GM12878 (cell line): ENCODE measurements at regions not wholly inside any gene's neighbourhood (a gene's known extent, or its start where the extent isn't known, plus 50 kb on each side); places are given as distances from the start of the nearest gene placed in this dataset.

Experiments
- CEBPZ ChIP-seq: fragments of 150-350 bp; IDR thresholded peaks from 2 replicates; pipeline ENCODE4 v1.6.1; 2016; ENCODE audit warnings: low read depth, low read length
- CHD4 ChIP-seq: fragments of 200-600 bp; sonication (generic); IDR thresholded peaks from 2 replicates; pipeline ENCODE4 v1.6.1; 2016; ENCODE audit warnings: mild to moderate bottlenecking
- CREB1 ChIP-seq: IDR thresholded peaks from 2 replicates; pipeline ENCODE4 v1.6.1; 2012; ENCODE audit warnings: low read depth, mild to moderate bottlenecking, inconsistent platforms
- E4F1 ChIP-seq: fragments of 450-650 bp; IDR thresholded peaks from 2 replicates; pipeline ENCODE4 v1.6.1; 2018; ENCODE audit warnings: borderline replicate concordance, mild to moderate bottlenecking; ENCODE audit not compliant: partially characterized antibody
- FOXK2 ChIP-seq: fragments of 450-650 bp; IDR thresholded peaks from 2 replicates; pipeline ENCODE4 v1.6.1; 2017; ENCODE audit warnings: mild to moderate bottlenecking, moderate library complexity
- IRF4 ChIP-seq: IDR thresholded peaks from 2 replicates; pipeline ENCODE4 v1.6.1; 2011; ENCODE audit warnings: low read depth, low read length
- MEF2A ChIP-seq: IDR thresholded peaks from 2 replicates; pipeline ENCODE4 v1.6.1; 2011; ENCODE audit warnings: low read depth, mild to moderate bottlenecking, low read length, moderate library complexity; ENCODE audit not compliant: insufficient read depth
- MYC ChIP-seq: IDR thresholded peaks from 2 replicates; pipeline ENCODE4 v1.6.1; 2011; ENCODE audit warnings: mild to moderate bottlenecking, low read length, moderate library complexity, inconsistent platforms; ENCODE audit not compliant: insufficient read depth, insufficient replicate concordance, insufficient read length, severe bottlenecking
- PAX5 ChIP-seq: IDR thresholded peaks from 2 replicates; pipeline ENCODE4 v1.6.1; 2011; ENCODE audit warnings: low read depth, low read length, borderline replicate concordance
- PAX8 ChIP-seq: fragments of 450-650 bp; IDR thresholded peaks from 2 replicates; pipeline ENCODE4 v1.6.1; 2017; ENCODE audit warnings: mild to moderate bottlenecking, moderate library complexity
- PML ChIP-seq: IDR thresholded peaks from 2 replicates; pipeline ENCODE4 v1.6.1; 2012; ENCODE audit warnings: low read length, inconsistent platforms
- RCOR1 ChIP-seq: conservative IDR thresholded peaks from 2 replicates; pipeline ENCODE4 v1.6.1; 2012; ENCODE audit warnings: low read depth, low read length, improper control_type of control experiment
- REST ChIP-seq: IDR thresholded peaks from 2 replicates; pipeline ENCODE4 v1.6.1; 2012; ENCODE audit warnings: mild to moderate bottlenecking, low read depth, low read length
- SRF ChIP-seq, 2 experiments: IDR thresholded peaks; 2 replicates each; pipeline ENCODE4 v1.6.1; 2011; ENCODE audit warnings: low read depth in 2 of 2, low read length in 2 of 2, mild to moderate bottlenecking in 1 of 2, moderate library complexity in 1 of 2
- USF2 ChIP-seq: IDR thresholded peaks from 2 replicates; pipeline ENCODE4 v1.6.1; 2011; ENCODE audit warnings: low read depth, low read length, improper control_type of control experiment, borderline replicate concordance
- ZBTB4 ChIP-seq: fragments of 450-650 bp; formaldehyde crosslinking; IDR thresholded peaks from 2 replicates; pipeline ENCODE4 v1.4.0; 2022; ENCODE audit warnings: mild to moderate bottlenecking, moderate library complexity
- ZNF217 ChIP-seq: fragments of 450-650 bp; IDR thresholded peaks from 2 replicates; pipeline ENCODE4 v1.6.1; 2017; ENCODE audit warnings: antibody characterized with exemption, mild to moderate bottlenecking

GRCh38 chr9:72443855-72444254 lies 77.6 kb upstream of the TMC1 start (continued):
- TF ChIP-seq REST: no peak
- no peak for TF ChIP-seq MYC
- TF ChIP-seq PAX8: no peak
- no peak for TF ChIP-seq FOXK2
- TF ChIP-seq ZBTB4 (CRISPR knock-in tag): no peak
- TF ChIP-seq E4F1: no peak
- TF ChIP-seq IRF4: peak; percentile 96
- TF ChIP-seq ZNF217: no peak
- 0 out of 2 replicates have a peak, but pooled peaks have one; percentile 28 for TF ChIP-seq PML
- no peak for TF ChIP-seq USF2
- peak; percentile 42; the same call in 1 of the 2 replicates for TF ChIP-seq MEF2A
- TF ChIP-seq CEBPZ: no peak
- TF ChIP-seq PAX5: peak; percentile 75
- 0 out of 2 replicates have a peak, but pooled peaks have one; percentile 17 for TF ChIP-seq CREB1
- TF ChIP-seq CHD4: no peak
- peak in 1 of 2 experiments; percentile 50; a peak in 1 of 4 replicates for TF ChIP-seq SRF (IDR thresholded peaks at IDR 0.05; ENCODE audit: low read depth in 2 of 2, low read length in 2 of 2)
- no peak; the same call in 1 of the 2 replicates for TF ChIP-seq RCOR1
